Spleen (tissue), 11 donors: ENCODE measurements at regions not wholly inside any gene's neighbourhood (a gene's known extent, or its start where the extent isn't known, plus 50 kb on each side); places are given as distances from the start of the nearest gene placed in this dataset.

Experiments used
- DNase-seq: peaks from one replicate; pipeline ENCODE4 v3.0.0-alpha.2; 2020
- H3K27ac ChIP-seq, 8 donors: fragments of 200-600 bp; sonication (generic) in 7 of 8; 1 replicate in 4 of 8; 2 replicates in 4 of 8; pipeline versions ENCODE4 v1.5.0 to v1.8.0; 2016 to 2021; ENCODE audit warnings: inconsistent platforms in 4 of 8, mild to moderate bottlenecking in 4 of 8, moderate library complexity in 1 of 8
- H3K27me3 ChIP-seq, 7 donors: fragments of 200-600 bp; sonication (generic) in 6 of 7; replicated peaks in 1 of 7; 1 replicate in 4 of 7; 2 replicates in 3 of 7; pipeline versions ENCODE4 v1.5.0 to v1.8.0; 2016 to 2021; ENCODE audit warnings: inconsistent platforms in 3 of 7, mild to moderate bottlenecking in 1 of 7
- H3K36me3 ChIP-seq, 6 donors: fragments of 200-600 bp; sonication (generic) in 5 of 6; 1 replicate in 4 of 6; 2 replicates in 2 of 6; pipeline versions ENCODE4 v1.5.0 to v1.8.0; 2016 to 2021; ENCODE audit warnings: inconsistent platforms in 2 of 6
- H3K4me1 ChIP-seq, 6 donors: fragments of 200-600 bp; sonication (generic) in 5 of 6; 1 replicate in 3 of 6; 2 replicates in 3 of 6; pipeline versions ENCODE4 v1.5.0 to v1.8.0; 2016 to 2021; ENCODE audit warnings: inconsistent platforms in 3 of 6
- H3K4me3 ChIP-seq, 8 donors: fragments of 200-600 bp; sonication (generic) in 7 of 8; 1 replicate in 4 of 8; 2 replicates in 4 of 8; pipeline versions ENCODE4 v1.5.0 to v1.8.0; 2016 to 2021; ENCODE audit warnings: inconsistent platforms in 4 of 8, mild to moderate bottlenecking in 4 of 8, moderate library complexity in 2 of 8
- H3K9me3 ChIP-seq, 8 donors: fragments of 200-600 bp; sonication (generic) in 7 of 8; 1 replicate in 4 of 8; 2 replicates in 4 of 8; pipeline versions ENCODE4 v1.5.0 to v1.8.0; 2016 to 2021; ENCODE audit warnings: inconsistent platforms in 4 of 8
- POLR2A ChIP-seq, 3 donors: fragments of 450-650 bp; IDR thresholded peaks; one replicate each; pipeline ENCODE4 v1.5.1; 2017; ENCODE audit warnings: antibody characterized with exemption in 3 of 3, mild to moderate bottlenecking in 1 of 3
- POLR2AphosphoS5 ChIP-seq, 3 donors: sonication (generic); formaldehyde crosslinking; IDR thresholded peaks; one replicate each; pipeline ENCODE4 v1.5.1; 2017; ENCODE audit warnings: antibody characterized with exemption in 3 of 3
- WGBS, 5 donors: extraction: QIAGEN DNeasy Blood & Tissue Kit in 3 of 5; methylation state at CpG; one replicate each; pipeline versions ENCODE4 v1.1.5 to v1.1.7; 2013 to 2018; 5-methylcytosine and 5-hydroxymethylcytosine counted together
- intact Hi-C: fragments of 100-400 bp; cut with DNase I; formaldehyde crosslinking; loops from one replicate; pipeline ENCODE4 v1.15.0; 2023; ENCODE audit warnings: low total_unique reads
- TF ChIP-seq, protein P1 (sequence below), 11 experiments: fragments of 200-600 bp in 7 of 11; fragments of 450-650 bp in 4 of 11; sonication (generic) in 4 of 11; IDR thresholded peaks in 8 of 11; conservative IDR thresholded peaks in 3 of 11; 1 replicate in 7 of 11; 2 replicates in 4 of 11; pipeline versions ENCODE4 v1.4.0 to v1.8.0; 2016 to 2021; ENCODE audit warnings: antibody characterized with exemption in 11 of 11, inconsistent platforms in 4 of 11, mild to moderate bottlenecking in 1 of 11
- donor health status: healthy with polysubstance abuse.
- donor health status: DM: no; HTN: no; CAD: no; lungs with moderate emphysema.
- donor health status: DM: no; HTN: no; CAD: no.
- donor health status: Bipolar disorder and iron deficiency.
- donor health status: healthy.
- donor health status: DM: no; HTN: no; CAD: no.
- donor health status: DM: yes; HTN: yes; CAD: no.

DNA sequence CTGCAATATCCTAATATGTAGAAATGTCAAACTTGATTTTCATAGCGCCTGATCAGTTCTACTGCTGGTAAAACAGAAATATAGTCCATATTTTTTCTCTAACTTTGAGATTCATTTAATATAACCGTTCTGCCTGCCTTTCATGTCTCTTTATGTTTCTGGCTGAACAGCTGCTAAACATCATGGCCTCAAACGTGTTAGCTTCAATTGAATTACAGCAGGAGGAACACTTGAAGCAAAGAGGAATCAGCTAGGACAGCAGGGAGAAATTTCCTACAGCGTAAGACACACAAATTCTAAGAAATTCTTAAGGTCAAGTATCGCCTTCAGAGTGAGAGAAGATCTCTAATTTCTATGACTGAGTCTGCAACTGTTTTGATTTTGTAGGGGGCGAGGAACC is 433.2 kb downstream of the FBXO15 start:
- DNase-seq, result no peak
- WGBS, 5 donors, result 65 to 81% (median 75%) methylated on average over 6 of the region's 6 CpGs
- TF ChIP-seq, protein P1, sequence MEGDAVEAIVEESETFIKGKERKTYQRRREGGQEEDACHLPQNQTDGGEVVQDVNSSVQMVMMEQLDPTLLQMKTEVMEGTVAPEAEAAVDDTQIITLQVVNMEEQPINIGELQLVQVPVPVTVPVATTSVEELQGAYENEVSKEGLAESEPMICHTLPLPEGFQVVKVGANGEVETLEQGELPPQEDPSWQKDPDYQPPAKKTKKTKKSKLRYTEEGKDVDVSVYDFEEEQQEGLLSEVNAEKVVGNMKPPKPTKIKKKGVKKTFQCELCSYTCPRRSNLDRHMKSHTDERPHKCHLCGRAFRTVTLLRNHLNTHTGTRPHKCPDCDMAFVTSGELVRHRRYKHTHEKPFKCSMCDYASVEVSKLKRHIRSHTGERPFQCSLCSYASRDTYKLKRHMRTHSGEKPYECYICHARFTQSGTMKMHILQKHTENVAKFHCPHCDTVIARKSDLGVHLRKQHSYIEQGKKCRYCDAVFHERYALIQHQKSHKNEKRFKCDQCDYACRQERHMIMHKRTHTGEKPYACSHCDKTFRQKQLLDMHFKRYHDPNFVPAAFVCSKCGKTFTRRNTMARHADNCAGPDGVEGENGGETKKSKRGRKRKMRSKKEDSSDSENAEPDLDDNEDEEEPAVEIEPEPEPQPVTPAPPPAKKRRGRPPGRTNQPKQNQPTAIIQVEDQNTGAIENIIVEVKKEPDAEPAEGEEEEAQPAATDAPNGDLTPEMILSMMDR (IDR thresholded peaks at IDR 0.05 in 8 of 11, conservative IDR thresholded peaks at IDR 0.05 in 3 of 11), result no peak

DNA sequence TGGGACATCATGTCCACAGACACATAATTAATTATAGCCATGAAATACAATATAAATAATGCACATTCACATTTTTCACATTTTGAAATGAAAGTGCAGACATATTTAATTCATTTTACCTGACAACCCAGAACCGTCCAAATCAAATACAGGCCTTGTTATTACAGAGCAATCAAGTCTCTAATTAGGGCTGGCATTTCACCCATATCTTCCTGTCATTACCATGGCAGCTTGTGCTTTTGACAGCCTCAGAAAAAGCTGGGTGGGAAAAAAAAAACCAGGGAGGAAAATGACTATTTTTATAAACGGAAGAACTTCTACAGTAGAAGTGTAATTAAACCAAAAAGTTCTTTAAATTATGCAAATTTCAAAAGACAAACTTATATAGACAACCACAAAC is 436.4 kb downstream of the FBXO15 start:
- intact Hi-C loops, result no loop called here
- H3K4me3 ChIP-seq, result no peak overlapping the region

More for the DNA sequence above, 433.2 kb downstream of the FBXO15 start:
- Histone ChIP-seq H3K36me3 (no peaks in the 10 kb centered on the region), H3K27me3 (no peaks in the 10 kb centered on the region), H3K27ac (no peak overlapping the region), H3K9me3 (no peaks in the 10 kb centered on the region), H3K4me3 (no peak overlapping the region), H3K4me1 (no peaks in the 10 kb centered on the region)
- intact Hi-C loops, result no loop called here

DNA sequence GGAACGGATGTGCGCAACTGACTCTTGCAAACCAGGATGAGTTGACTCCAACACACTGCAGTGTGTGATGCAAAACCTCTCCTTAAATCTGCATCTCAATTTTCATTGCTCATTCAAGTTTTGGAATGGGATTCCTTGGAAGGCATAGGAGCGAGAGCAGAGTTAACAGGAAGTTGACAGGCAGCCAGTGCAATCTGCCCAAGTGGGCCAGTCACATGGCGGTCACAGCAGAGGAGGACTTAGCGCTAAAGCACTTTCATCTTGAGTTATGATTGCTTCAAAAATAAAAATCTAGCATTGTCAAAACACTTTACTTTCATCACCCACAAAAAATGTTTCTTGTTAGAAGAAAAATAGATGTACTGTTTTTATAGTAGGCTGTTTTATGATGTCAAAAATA is 439.0 kb downstream of the FBXO15 start:
- intact Hi-C loops, result no loop called here
- H3K9me3 ChIP-seq, result no peaks in the 10 kb centered on the region
- 85 to 90% (median 88%) methylated on average over 5 of the region's 5 CpGs for WGBS, 5 donors
- no peak overlapping the region for H3K4me3 ChIP-seq
- no peak for TF ChIP-seq POLR2A (IDR thresholded peaks at IDR 0.05)
- no peak for TF ChIP-seq POLR2AphosphoS5 (IDR thresholded peaks at IDR 0.05)
- TF ChIP-seq, protein P1 (IDR thresholded peaks at IDR 0.05 in 8 of 11, conservative IDR thresholded peaks at IDR 0.05 in 3 of 11), result no peak
- H3K27me3 ChIP-seq, result no peaks in the 10 kb centered on the region
- no peak overlapping the region for H3K27ac ChIP-seq
- H3K4me1 ChIP-seq, result no peaks in the 10 kb centered on the region
- DNase-seq, result no peak
- H3K36me3 ChIP-seq, result no peaks in the 10 kb centered on the region

More for the DNA sequence above, 436.4 kb downstream of the FBXO15 start:
- H3K27ac ChIP-seq, result no peak overlapping the region
- TF ChIP-seq, protein P1 (IDR thresholded peaks at IDR 0.05 in 8 of 11, conservative IDR thresholded peaks at IDR 0.05 in 3 of 11), result no peak
- no peak for TF ChIP-seq POLR2A (IDR thresholded peaks at IDR 0.05)
- no peaks in the 10 kb centered on the region for H3K4me1 ChIP-seq
- WGBS, 5 donors, result 68 to 77% (median 72%) methylated on average over 2 of the region's 2 CpGs
- no peak for DNase-seq
- no peaks in the 10 kb centered on the region for H3K9me3 ChIP-seq
- H3K36me3 ChIP-seq, result no peaks in the 10 kb centered on the region
- H3K27me3 ChIP-seq, result no peaks in the 10 kb centered on the region

DNA sequence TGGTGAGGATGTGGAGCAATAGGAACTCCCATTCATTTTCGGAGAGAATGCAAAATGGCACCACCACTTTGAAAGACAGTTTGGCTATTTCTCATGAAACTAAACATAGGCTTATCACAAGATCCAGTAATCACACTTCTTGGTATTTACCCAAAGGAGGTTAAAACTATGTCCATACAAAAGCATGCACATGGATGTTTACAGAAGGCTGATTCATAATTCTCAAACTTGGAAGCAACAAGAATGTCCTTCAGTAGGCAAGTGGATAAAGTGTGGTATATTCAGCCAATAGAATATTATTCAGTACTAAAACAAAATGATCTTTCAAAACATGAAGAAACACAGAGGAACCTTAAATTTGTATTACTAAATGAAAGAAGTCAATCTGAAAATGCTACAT is 440.6 kb downstream of the FBXO15 start:
- Histone ChIP-seq H3K27ac (no peak overlapping the region), H3K9me3 (no peaks in the 10 kb centered on the region), H3K27me3 (no peaks in the 10 kb centered on the region), H3K36me3 (no peaks in the 10 kb centered on the region), H3K4me1 (no peaks in the 10 kb centered on the region), H3K4me3 (no peak overlapping the region)
- DNase-seq, result no peak
- WGBS, 5 donors, result 81 to 96% (median 93%) methylated on average over 1 of the region's 1 CpG
- intact Hi-C loops, result no loop called here
- TF ChIP-seq POLR2AphosphoS5 (IDR thresholded peaks at IDR 0.05), result no peak
- TF ChIP-seq, protein P1 (IDR thresholded peaks at IDR 0.05 in 8 of 11, conservative IDR thresholded peaks at IDR 0.05 in 3 of 11), result no peak
- no peak for TF ChIP-seq POLR2A (IDR thresholded peaks at IDR 0.05)
